ENCODE measurements at regions not wholly inside any gene's neighbourhood (a gene's known extent, or its start where the extent isn't known, plus 50 kb on each side); places are given as distances from the start of the nearest gene placed in this dataset.

DNA sequence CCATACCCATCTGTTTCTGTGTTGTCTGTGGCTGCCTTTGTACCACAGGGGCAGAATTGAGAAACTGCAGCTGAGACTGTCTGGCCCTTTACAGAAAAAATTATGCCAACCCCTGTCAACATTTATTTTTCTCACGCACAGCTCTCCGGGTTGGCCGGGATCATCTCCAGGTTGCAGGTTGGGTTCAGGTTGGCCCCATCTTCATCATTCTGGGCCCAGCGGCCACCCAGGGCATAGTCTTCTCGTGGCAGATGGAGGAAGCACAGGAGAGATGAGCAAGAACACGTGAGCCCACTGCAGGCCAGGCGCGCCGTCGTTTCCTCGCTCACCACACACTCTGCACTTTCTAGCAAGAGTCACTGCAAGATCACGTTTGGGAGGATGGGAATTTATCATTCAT is 66.1 kb upstream of the SEC14L1 start:
- WGBS: 84% methylated on average over 12 of the region's 12 CpGs

DNA sequence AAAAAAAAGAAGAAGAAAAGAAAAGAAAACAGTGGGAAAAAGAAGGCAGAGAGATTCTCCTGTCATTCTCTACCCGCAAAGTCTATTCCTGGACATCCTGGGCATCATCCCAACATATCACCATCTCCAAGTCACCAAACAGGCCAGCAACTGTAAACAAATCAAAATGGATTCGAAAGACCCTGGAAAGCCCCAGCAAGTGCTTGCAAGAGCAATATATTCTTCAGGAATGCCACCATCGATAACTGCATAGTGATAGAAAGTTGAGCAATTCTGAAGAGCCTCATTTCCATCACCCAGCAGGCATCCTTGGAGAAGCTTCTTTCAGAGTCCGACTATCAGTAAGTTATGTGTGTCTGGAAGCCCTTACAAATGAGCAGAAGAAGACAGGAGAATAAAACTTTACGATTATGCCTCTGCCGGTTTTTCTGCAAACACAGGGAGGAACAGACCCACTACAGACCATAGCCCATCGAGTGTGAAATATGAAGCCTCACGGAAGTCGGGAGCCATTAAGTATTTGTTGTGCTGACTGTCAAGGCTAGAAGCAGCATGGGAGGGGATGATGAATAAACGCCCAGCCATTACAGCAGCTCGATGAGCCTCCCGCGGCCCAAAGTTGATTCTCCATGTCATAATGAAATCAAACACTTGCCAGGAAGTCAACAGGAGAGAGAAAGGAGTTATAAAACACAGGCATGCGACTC is 64.5 kb upstream of the SEC14L1 start:
- TF ChIP-seq, protein P1, sequence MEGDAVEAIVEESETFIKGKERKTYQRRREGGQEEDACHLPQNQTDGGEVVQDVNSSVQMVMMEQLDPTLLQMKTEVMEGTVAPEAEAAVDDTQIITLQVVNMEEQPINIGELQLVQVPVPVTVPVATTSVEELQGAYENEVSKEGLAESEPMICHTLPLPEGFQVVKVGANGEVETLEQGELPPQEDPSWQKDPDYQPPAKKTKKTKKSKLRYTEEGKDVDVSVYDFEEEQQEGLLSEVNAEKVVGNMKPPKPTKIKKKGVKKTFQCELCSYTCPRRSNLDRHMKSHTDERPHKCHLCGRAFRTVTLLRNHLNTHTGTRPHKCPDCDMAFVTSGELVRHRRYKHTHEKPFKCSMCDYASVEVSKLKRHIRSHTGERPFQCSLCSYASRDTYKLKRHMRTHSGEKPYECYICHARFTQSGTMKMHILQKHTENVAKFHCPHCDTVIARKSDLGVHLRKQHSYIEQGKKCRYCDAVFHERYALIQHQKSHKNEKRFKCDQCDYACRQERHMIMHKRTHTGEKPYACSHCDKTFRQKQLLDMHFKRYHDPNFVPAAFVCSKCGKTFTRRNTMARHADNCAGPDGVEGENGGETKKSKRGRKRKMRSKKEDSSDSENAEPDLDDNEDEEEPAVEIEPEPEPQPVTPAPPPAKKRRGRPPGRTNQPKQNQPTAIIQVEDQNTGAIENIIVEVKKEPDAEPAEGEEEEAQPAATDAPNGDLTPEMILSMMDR (IDR thresholded peaks at IDR 0.05): no peak
- no peak for TF ChIP-seq POLR2AphosphoS5 (IDR thresholded peaks at IDR 0.05)
- TF ChIP-seq POLR2A (IDR thresholded peaks at IDR 0.05): no peak
- no peak overlapping the region for H3K27ac ChIP-seq
- no peaks in the 10 kb centered on the region for H3K27me3 ChIP-seq (replicated peaks; ENCODE audit: insufficient read depth)
- intact Hi-C loops (cut with DNase I): no loop called here
- 11% methylated on average over 14 of the region's 14 CpGs for WGBS
- H3K36me3 ChIP-seq: no peaks in the 10 kb centered on the region
- DNase-seq (ENCODE audit: low spot score): no peak
- H3K4me1 ChIP-seq (replicated peaks): no peaks in the 10 kb centered on the region
- H3K9me3 ChIP-seq: no peaks in the 10 kb centered on the region
- H3K4me3 ChIP-seq: no peak overlapping the region

More for the DNA sequence above, 66.1 kb upstream of the SEC14L1 start:
- Histone ChIP-seq H3K27ac (no peak overlapping the region), H3K4me1 (replicated peaks) (no peaks in the 10 kb centered on the region), H3K36me3 (no peaks in the 10 kb centered on the region), H3K4me3 (no peak overlapping the region), H3K9me3 (no peaks in the 10 kb centered on the region), H3K27me3 (replicated peaks; ENCODE audit: insufficient read depth) (no peaks in the 10 kb centered on the region)
- DNase-seq (ENCODE audit: low spot score): no peak
- TF ChIP-seq POLR2A (IDR thresholded peaks at IDR 0.05) (no peak), POLR2AphosphoS5 (IDR thresholded peaks at IDR 0.05) (no peak)
- TF ChIP-seq, protein P1 (IDR thresholded peaks at IDR 0.05): no peak
- intact Hi-C loops (cut with DNase I): no loop called here

DNA sequence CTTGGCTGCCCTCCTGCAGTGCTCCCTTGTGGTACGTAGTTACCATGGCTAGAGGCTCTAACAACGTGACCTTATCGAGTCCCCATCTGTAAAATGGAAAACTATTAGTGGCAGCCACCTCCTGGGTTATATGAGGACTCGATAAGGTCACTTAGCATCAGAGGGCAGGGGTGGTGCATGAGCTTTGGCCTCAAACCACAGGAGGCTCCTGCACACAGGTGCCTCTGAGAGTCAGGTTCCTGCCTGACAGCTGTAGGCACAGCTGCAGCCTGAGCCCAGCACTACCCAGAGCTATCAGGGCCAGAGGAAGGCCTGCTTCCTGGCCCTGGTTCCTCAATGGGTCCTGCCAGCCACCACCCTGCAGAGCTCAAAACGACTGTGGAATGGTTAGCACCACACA is 57.2 kb upstream of the SEC14L1 start:
- no peak for DNase-seq (ENCODE audit: low spot score)
- H3K36me3 ChIP-seq: no peaks in the 10 kb centered on the region
- no peaks in the 10 kb centered on the region for H3K9me3 ChIP-seq
- 83% methylated on average over 5 of the region's 5 CpGs for WGBS
- no peak overlapping the region for H3K4me3 ChIP-seq
- no peak overlapping the region for H3K27ac ChIP-seq
- H3K27me3 ChIP-seq (replicated peaks; ENCODE audit: insufficient read depth): no peaks in the 10 kb centered on the region
- TF ChIP-seq POLR2AphosphoS5 (IDR thresholded peaks at IDR 0.05) (no peak), POLR2A (IDR thresholded peaks at IDR 0.05) (no peak)
- TF ChIP-seq, protein P1 (IDR thresholded peaks at IDR 0.05): no peak
- intact Hi-C loops (cut with DNase I): loop anchor here (10.0 kb wide), 1 partner anchor 411 kb away; no protein-coding TSS in a partner anchor
- peaks cover 2% of the 10 kb centered on the region for H3K4me1 ChIP-seq (replicated peaks)

DNA sequence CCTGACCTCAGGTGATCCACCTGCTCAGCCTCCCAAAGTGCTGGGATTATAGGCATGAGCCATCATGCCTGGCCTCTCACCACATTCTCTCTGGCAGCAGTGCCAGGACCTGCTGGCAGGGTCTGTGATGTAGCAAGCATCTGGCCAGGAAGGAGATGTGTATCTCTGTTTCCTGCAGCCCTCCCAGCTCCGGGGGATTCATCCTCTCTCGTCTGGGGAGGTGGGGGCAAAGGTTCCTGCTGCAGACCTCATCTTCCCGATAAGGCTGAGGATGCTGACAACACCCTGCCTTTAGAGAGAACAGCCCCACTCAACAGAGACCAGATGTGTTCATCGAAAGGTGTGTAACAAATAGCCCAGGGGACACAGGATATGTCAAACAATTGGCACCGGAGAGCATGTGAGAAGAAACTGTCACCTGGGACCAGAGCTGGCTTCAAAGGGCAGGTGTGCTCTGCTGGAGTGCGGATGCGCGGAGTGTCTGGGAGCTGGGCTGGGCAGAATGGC is 54.8 kb upstream of the SEC14L1 start:
- no peaks in the 10 kb centered on the region for H3K27me3 ChIP-seq (replicated peaks; ENCODE audit: insufficient read depth)
- WGBS: 31% methylated on average over 8 of the region's 8 CpGs
- no peak for DNase-seq (ENCODE audit: low spot score)
- intact Hi-C loops (cut with DNase I): loop anchor here (2.0 to 10.0 kb wide), 2 partner anchors 161 to 409 kb away; no protein-coding TSS in a partner anchor
- H3K27ac ChIP-seq: no peak overlapping the region
- TF ChIP-seq POLR2AphosphoS5 (IDR thresholded peaks at IDR 0.05) (no peak), POLR2A (IDR thresholded peaks at IDR 0.05) (no peak)
- TF ChIP-seq, protein P1 (IDR thresholded peaks at IDR 0.05): no peak
- no peaks in the 10 kb centered on the region for H3K36me3 ChIP-seq
- H3K4me3 ChIP-seq: no peak overlapping the region
- H3K4me1 ChIP-seq (replicated peaks): peaks cover 2% of the 10 kb centered on the region
- H3K9me3 ChIP-seq: no peaks in the 10 kb centered on the region
